Adrenal gland (tissue), 5 donors: ENCODE measurements at regions not wholly inside any gene's neighbourhood (a gene's known extent, or its start where the extent isn't known, plus 50 kb on each side); places are given as distances from the start of the nearest gene placed in this dataset.

ENCODE experiments used
- POLR2A ChIP-seq, 2 donors: fragments of 450-650 bp; IDR thresholded peaks; one replicate each; pipeline ENCODE4 v1.6.1; 2017; ENCODE audit warnings: antibody characterized with exemption in 2 of 2, mild to moderate bottlenecking in 2 of 2, moderate library complexity in 1 of 2
- TF ChIP-seq, protein P1 (sequence below), 6 experiments: fragments of 450-650 bp in 4 of 6; fragments of 200-600 bp in 2 of 6; sonication (generic) in 1 of 6; IDR thresholded peaks; 1 replicate in 5 of 6; 2 replicates in 1 of 6; pipeline versions ENCODE4 v1.5.1 to v1.8.0; 2016 to 2021; ENCODE audit warnings: antibody characterized with exemption in 6 of 6, mild to moderate bottlenecking in 2 of 6, moderate library complexity in 1 of 6
- donor health status: DM: no; HTN: no; CAD: no.

- TF ChIP-seq, protein P1, sequence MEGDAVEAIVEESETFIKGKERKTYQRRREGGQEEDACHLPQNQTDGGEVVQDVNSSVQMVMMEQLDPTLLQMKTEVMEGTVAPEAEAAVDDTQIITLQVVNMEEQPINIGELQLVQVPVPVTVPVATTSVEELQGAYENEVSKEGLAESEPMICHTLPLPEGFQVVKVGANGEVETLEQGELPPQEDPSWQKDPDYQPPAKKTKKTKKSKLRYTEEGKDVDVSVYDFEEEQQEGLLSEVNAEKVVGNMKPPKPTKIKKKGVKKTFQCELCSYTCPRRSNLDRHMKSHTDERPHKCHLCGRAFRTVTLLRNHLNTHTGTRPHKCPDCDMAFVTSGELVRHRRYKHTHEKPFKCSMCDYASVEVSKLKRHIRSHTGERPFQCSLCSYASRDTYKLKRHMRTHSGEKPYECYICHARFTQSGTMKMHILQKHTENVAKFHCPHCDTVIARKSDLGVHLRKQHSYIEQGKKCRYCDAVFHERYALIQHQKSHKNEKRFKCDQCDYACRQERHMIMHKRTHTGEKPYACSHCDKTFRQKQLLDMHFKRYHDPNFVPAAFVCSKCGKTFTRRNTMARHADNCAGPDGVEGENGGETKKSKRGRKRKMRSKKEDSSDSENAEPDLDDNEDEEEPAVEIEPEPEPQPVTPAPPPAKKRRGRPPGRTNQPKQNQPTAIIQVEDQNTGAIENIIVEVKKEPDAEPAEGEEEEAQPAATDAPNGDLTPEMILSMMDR (IDR thresholded peaks at IDR 0.05) = no peak
- no peak for TF ChIP-seq POLR2A (IDR thresholded peaks at IDR 0.05)
These were observed 118.2 kb upstream of the KCNJ18 start for GRCh38 chr17:21573961-21574610.
